Embryonic facial prominence (tissue), 1 donor: ENCODE measurements at regions not wholly inside any gene's neighbourhood (a gene's known extent, or its start where the extent isn't known, plus 50 kb on each side); places are given as distances from the start of the nearest gene placed in this dataset.

Experiments used
- DNase-seq: peaks from one replicate; pipeline ENCODE4 v3.0.0-alpha.2; 2016; ENCODE audit errors: extremely low spot score

DNA sequence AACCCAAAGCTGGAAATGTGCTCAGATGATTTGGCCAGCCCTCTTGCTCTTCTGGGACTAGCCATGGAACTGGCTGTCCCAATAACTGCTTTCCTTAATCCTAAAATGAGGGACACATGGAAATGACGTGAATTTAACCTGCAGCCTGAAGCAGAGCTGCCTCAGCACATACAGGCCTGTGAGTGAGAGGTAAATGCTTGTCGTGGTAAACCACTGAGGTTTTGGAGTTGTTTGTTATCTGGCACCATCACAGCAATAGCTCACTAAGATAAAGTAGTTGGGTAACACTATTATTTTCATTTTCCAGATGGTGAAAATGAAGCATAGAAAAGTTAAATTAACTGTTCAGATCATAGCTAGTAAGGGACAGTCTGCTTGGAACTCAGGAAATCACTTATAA, 333.4 kb upstream of the CHD6 start:
- no peak for DNase-seq

- DNase-seq = no peak
Measured at GRCh38 chr20:41939659-41940058, 321.5 kb upstream of the CHD6 start.

- DNase-seq = no peak
Measured at GRCh38 chr20:41938353-41938752, 320.2 kb upstream of the CHD6 start.

GRCh38 chr20:41935259-41935791, 317.1 kb upstream of the CHD6 start:
- no peak for DNase-seq

GRCh38 chr20:41932431-41932830, 314.3 kb upstream of the CHD6 start:
- DNase-seq = no peak

GRCh38 chr20:41927655-41928054, 309.5 kb upstream of the CHD6 start:
- DNase-seq = no peak

DNA sequence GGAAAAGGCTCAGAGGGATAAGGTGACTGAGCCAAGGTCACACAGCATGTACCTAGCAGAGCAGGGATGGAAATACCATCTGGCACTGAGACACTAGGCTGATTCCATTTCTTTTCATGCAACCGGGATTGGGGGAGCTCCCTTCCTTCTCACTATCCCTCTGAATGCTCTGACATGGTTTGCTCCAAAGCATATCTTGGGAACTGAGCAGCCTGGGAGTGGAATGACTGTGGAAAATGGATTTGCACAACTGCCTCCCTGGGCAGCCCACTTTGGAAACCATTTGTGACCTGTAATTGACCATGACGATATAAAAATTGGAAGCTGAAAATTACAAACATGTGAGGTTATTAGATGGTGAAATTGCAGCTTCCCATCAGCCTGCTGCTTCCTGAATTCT, 309.0 kb upstream of the CHD6 start:
- DNase-seq = no peak

DNA sequence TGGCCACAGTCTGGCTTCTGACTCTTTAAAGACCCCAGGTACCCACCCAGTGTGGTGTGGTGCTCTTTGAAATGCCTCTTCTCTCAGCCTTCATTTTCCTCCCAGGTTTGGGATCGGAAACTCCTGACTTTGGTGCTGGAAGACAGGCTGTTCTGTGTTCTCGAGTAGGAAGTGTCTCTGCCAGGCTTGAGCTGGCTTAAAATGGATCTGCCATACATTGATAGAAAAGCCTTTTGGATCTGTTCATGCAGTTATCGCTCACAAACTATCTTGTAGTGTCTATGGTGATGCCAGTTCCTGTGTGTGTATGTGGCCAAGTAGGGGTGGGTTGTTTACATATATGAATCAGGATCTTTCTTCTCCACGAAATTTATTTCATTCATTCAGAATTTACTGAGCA, 307.3 kb upstream of the CHD6 start:
- no peak for DNase-seq

- no peak for DNase-seq
Measured at GRCh38 chr20:41923624-41924023, 305.4 kb upstream of the CHD6 start.

DNA sequence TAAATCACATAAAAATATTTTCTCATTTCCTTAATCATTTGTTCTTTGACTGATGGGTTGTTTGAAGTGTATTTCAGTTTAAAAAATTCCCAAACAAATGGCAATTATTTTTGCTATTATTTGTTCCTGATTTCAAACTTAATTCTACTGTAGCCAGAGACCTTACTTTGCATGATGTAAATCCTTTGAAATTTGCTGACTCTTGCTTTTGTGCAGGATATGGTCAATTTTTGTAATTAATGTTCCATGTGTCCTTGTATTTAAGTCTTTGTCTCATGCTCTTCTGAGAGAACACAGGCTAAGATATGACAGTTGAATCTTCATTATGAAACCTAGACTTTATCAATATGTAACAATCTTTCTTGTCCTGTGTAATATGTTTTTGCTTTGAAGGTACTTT, 295.0 kb upstream of the CHD6 start:
- no peak for DNase-seq

DNA sequence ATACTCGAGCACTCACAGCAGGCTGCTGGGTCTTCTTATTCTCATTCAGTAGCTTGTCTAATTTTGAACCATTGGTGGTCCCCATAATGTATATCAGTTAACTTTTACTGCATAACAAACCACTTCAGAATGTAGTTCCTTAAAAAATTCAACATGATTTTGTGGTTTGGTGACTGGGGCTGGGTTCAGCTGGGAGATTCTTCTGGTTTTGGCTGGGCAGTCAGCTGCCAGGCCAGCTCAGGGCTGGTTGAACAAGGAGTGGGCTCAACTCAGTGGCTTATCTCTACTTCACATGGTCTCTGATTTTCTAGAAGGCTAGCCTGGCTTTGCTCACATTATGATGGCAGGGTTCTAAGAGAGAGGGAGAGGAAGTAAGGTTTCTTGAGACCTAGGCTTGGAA, 292.4 kb upstream of the CHD6 start:
- no peak for DNase-seq

- no peak for DNase-seq
Measured at GRCh38 chr20:41905199-41905598, 287.0 kb upstream of the CHD6 start.

GRCh38 chr20:41903586-41903985, 285.4 kb upstream of the CHD6 start:
- DNase-seq = no peak

DNA sequence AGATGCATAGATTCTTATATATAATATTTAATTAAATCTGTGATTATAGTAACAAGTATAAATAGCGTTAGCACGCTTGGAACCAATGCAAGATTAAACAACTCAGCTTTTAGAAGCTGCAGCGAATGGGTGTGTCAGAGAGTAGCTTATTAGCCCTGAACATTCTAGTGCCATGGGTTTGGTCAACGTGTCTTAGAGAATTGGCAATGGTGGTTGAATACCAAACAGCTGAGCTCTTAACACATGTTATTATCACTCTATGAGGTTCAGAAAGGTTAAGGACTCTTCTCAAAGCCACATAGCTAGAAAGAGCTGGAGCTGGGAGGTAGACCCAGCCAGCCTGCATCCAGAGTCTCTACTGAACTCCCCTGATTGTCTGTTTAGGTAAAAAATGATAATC, 284.2 kb upstream of the CHD6 start:
- no peak for DNase-seq

GRCh38 chr20:41900201-41900691, 282.1 kb upstream of the CHD6 start:
- DNase-seq = no peak

DNA sequence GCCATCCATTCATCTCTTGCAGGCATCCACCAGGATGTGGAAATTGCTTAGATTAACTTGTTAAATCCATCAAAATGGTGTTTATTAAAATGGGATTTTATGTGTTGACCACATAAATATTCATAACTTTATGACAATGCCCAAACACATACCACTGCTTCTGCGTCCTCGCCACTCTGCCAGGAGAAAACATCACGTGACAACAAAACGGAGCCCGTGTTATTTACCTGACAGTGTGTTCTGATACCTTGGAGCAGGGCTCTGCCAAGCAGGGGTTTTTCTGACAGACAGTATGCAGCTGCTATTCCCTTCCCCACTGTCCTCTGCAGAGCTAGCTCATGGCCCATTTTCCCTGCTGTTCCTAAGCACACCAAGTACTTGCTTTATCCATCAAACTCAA, 279.5 kb upstream of the CHD6 start:
- no peak for DNase-seq

GRCh38 chr20:41895241-41896032, 277.3 kb upstream of the CHD6 start:
- DNase-seq = no peak

DNA sequence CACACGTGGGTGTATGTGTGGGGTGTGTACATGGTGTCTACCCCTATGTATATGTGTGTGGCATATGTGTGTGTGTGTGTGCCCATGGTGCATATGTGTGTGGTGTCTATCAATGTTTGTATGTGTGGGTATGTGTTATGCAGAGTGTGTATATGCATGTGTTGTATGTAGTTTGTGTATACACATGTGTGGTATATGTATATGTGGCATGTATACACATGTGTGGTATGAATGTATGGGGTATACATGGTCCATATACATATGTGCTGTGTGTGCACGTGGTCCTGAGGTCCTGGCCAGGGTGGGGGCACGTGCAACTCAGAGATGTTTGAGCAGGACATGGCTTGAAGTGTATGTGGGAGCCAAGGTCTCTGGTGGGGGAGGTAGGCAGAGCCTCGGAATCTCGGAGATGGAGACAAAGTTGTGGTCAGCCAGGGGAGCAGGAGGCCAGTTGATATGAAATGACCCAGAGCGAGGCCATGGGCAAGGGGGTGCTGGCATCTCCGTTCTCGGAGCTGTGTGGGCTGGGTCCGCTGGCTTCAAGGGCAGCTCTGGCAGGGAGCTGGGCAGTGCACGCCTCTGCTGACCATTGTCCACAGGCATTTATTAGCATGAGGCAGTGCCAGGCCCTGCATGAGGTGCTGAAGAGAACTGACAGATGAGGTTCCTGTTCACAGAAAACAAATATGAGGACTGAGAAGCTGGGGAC, 276.2 kb upstream of the CHD6 start:
- no peak for DNase-seq

DNA sequence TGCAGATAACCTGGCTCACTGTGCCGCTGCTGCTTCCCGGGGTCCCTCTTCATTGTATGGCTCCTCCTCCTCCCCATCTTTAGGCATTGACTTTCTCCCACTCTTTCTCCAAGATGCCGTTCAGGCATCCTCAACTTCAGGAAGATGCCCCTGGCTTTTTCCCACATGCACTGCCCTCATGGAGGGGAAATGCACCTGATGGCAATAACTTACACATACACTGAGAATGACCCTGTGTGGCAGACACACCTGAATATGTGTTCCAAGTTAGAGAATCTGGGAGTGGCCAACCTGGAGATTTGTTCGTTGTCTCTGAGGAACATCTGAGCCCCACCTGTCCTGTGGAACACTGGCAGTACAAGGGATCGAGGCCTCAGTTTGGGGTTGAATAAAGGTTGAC, 273.9 kb upstream of the CHD6 start:
- DNase-seq = no peak

DNA sequence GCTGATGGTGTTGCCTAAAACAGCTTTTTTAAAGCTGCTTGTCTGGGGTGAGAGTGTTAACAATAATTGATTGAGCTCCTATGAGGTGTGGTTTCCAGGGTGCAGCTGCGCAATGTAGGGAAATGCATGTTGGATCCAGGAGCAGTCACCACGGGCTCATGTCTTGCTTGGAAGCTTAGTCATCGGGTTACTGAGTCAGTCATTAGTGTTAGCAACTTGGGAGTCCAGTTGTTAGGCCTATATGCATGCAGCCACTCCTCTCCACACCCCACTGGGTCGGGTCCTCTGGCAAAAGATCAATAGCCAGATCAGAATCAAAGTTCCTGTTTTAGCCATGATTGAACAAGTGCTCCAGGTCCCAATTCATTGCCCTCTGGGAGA, 271.7 kb upstream of the CHD6 start:
- DNase-seq = no peak

- DNase-seq = no peak
Measured at GRCh38 chr20:41889126-41889843, 271.1 kb upstream of the CHD6 start.

- no peak for DNase-seq
Measured at GRCh38 chr20:41888434-41888833, 270.3 kb upstream of the CHD6 start.
